ENCODE measurements at regions not wholly inside any gene's neighbourhood (a gene's known extent, or its start where the extent isn't known, plus 50 kb on each side); places are given as distances from the start of the nearest gene placed in this dataset.

DNA sequence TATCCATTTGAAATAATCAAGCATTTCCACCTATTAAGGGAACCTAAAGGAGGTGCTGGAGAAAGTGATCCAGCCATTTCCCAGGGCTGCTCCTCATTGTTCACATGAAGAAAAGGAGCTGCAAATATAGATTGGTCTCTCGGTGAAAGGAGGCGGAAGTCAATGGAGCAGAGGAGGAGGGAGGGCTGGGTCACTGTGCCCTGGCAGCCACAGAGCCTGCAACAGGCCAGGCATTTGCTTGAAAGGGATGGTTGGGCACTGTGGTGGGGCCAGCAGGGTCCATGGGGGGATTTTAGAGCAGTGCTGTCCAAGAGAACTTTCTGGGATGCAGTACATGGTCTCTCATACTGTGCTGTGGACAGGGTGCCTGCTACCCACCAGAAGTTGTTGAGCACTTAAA lies 173.2 kb downstream of the CYLD start:
- TF ChIP-seq, protein P1, sequence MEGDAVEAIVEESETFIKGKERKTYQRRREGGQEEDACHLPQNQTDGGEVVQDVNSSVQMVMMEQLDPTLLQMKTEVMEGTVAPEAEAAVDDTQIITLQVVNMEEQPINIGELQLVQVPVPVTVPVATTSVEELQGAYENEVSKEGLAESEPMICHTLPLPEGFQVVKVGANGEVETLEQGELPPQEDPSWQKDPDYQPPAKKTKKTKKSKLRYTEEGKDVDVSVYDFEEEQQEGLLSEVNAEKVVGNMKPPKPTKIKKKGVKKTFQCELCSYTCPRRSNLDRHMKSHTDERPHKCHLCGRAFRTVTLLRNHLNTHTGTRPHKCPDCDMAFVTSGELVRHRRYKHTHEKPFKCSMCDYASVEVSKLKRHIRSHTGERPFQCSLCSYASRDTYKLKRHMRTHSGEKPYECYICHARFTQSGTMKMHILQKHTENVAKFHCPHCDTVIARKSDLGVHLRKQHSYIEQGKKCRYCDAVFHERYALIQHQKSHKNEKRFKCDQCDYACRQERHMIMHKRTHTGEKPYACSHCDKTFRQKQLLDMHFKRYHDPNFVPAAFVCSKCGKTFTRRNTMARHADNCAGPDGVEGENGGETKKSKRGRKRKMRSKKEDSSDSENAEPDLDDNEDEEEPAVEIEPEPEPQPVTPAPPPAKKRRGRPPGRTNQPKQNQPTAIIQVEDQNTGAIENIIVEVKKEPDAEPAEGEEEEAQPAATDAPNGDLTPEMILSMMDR (IDR thresholded peaks at IDR 0.05), result no peak
- no peak for TF ChIP-seq ZFX (IDR thresholded peaks at IDR 0.05; ENCODE audit: borderline replicate concordance)
